Activated CD8-positive, alpha-beta memory T cell treated with anti-CD3 and anti-CD28 coated beads for 48 hours (primary cell): ENCODE measurements at regions not wholly inside any gene's neighbourhood (a gene's known extent, or its start where the extent isn't known, plus 50 kb on each side); places are given as distances from the start of the nearest gene placed in this dataset.

Source experiments
- DNase-seq, 3 experiments: peaks; one replicate each; pipeline ENCODE4 v3.0.0-alpha.2; 2020; ENCODE audit warnings: low read depth in 2 of 3, low spot score in 2 of 3

GRCh38 chr3:18778598-18778997, 353.5 kb upstream of the SATB1 start:
- no peak for DNase-seq

- no peak for DNase-seq
These were observed 353.0 kb upstream of the SATB1 start for GRCh38 chr3:18778094-18778493.

DNA sequence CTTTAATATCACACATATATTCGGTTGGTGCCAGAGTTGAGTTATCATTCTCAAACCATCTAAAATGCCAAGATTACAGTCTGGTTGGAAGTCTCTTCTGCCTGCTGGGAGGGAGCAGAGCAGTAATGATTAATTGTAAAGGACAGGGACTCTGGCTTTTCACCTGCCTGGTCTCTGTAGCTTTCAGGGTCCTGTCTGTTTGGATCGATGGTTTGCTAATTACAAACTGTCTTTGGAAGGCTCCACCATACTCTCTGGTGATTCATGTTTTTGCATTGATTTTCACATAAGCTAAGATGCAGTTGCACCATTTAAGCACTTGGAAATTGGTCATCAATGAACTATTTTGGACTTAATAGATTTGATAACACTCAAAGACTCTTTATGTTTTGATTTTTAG, 350.4 kb upstream of the SATB1 start:
- no peak for DNase-seq

- no peak for DNase-seq
These were observed 349.4 kb upstream of the SATB1 start for GRCh38 chr3:18774319-18775088.

DNA sequence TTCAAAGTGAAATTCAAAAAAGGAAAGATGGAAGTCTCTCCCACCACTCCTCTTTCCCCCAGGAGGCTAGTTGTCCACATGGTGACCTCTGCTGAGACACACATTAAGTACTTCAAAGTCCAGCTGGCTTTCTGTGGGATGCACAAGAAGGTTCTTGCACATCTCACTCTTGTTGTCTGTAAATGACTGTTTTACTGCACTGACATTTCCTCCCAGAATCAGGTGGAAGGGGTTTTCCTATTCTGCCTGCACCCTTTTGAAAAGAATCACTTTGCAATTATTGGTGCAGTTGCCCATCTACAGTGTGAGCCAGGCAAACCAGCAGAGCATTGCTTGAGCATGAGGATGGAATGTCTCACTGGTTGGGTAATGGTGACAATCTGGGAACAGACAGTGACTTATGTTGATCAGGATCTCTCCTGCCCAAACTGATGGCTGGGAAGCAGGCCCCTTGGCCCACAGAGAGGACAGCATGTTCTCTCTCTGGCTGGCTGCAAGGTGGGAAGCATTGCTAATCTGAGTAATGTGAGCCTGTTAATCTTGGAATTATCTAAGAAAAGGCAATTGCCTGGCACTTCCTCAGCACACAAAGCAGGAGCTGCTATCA, 347.7 kb upstream of the SATB1 start:
- no peak for DNase-seq

DNA sequence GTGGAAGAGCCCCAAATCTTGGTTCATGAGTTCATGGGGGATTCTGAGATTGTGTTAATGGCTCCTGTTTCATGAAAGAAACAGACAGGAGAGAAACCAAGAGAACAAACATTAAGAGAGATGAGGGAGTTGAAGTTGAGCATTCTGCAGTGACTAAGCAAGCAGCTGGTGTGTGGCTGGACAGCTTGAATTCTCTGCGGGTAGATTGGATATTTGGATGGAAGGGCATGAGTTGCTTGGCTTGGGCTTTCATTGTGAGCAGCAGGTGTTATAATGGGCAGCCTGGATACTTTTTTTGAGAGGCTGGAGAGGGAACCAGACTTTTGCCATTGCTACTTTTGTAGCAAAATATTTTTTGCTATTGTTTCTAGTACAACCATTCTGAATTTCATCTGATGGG, 346.8 kb upstream of the SATB1 start:
- DNase-seq, result no peak

GRCh38 chr3:18770800-18771199, 345.7 kb upstream of the SATB1 start:
- DNase-seq, result no peak

DNA sequence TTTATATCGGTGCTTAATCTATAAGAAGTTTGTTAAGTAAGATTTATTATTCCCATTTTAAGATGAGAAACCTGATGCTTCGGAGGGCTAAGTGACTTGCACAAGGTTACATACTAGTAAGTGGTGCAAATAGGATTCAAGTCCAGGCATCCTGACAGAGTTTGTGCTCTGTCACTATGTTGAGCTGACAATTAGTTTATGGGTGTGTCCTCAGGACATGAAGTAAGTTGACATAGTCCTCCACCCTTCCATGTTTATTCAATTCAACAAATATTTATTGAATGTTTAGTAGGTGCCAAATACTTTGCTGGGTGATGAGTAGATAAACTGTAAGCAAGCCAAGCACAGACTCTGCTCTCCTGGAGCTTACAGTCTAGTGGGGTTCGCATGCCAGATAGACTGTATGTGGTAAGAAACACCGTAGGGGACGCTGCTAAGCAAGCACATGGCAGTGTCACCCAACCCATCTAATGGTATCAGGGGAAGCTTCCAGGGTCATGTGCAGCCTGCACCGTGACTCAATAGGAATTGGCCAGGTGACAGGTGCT, 342.7 kb upstream of the SATB1 start:
- no peak for DNase-seq

DNA sequence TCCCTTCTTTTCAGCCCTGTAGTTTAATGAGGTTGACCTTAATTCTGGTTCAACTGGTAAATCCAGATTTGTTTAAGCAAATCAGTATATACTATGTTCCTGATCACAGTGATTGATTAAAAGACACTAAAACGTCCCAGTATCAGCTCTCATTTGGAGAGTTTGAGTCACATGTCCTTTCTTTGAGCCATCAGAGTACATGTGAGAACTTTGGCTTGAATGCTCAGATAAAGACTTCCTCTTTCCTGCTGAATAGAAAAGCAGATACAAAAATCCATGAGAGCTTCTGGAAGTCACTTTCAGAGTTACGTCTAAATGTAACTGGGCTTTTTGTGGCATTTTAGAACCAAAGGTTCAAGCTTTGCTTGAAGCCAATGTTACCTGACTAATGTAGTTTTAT, 341.8 kb upstream of the SATB1 start:
- no peak for DNase-seq

- no peak for DNase-seq
These were observed 340.5 kb upstream of the SATB1 start for GRCh38 chr3:18765662-18766061.

GRCh38 chr3:18765161-18765560, 340.0 kb upstream of the SATB1 start:
- DNase-seq, result no peak

DNA sequence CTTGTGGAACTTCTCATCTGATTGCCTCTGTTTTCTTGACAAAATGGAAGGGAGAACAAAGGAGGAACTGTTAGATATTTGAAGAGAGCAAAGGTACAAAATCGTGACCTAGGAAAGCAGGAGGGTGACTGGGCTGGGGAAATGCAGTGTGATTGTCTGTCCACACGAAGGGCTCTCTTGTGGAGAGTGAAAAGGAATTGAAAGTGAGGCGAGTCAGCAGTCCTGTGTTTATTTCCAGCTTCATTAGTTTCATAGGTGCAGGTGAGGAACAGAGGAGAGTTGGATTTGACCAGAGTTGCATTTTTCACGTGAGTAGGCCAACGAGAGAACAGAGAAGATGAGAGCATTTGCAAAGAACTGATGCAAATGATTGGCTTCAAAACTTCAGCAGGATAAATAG, 336.4 kb upstream of the SATB1 start:
- DNase-seq, result no peak

DNA sequence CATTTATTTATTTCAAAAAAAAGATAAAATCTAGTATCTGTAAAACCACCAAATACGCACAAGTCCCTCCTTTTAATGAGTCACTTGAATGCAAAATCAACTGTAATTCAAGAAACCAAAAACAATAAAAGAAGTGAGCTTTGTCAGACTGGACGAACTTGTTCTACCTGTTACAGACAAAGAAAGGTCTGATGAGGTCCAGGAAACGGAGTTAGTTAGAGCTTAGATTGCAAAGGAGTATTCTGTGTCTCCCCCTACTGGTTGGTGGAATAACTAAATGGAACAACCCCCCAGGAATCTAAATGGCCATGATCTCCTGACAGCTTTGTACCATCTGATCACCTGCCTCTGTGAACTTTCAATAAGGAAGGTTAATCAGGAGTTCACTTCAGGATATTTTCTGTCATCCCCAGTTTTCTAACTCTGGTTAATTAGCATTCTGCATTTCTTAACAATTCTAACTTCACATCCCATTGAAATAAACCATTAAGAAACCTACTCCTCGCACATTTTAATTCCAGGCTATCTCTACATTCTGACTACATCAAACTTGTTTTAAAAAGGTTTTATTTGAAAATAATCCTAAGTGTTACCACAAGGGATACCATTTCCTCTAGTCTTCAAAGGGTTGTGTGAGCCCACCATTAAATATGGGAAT, 333.0 kb upstream of the SATB1 start:
- no peak for DNase-seq

GRCh38 chr3:18757476-18757875, 332.3 kb upstream of the SATB1 start:
- DNase-seq, result no peak

- DNase-seq, result no peak
These were observed 327.3 kb upstream of the SATB1 start for GRCh38 chr3:18752273-18752934.

- no peak for DNase-seq
These were observed 326.4 kb upstream of the SATB1 start for GRCh38 chr3:18751514-18751913.

GRCh38 chr3:18747383-18747782, 322.2 kb upstream of the SATB1 start:
- DNase-seq, result no peak

DNA sequence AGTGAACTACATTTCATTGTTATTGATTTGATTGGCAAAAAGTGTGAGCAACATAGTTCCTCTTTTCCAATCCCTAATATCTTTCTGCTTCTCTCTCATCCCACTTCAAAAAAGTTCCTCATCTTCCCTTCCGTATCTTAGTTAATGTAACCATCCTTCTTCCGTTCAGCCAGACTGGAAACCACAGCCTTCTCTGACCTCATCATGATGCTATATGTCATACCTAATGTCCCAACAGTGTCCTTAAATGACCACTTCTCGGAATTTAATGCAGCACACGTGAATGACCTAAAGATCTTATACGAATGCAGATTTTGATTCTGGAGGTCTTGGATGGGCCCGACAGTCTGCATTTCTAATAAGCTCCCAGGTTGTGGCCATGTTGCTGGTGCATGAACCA, 320.3 kb upstream of the SATB1 start:
- no peak for DNase-seq

- no peak for DNase-seq
These were observed 319.3 kb upstream of the SATB1 start for GRCh38 chr3:18744472-18744871.

- no peak for DNase-seq
These were observed 318.6 kb upstream of the SATB1 start for GRCh38 chr3:18743761-18744160.
